Vagina (tissue), 2 donors: ENCODE measurements at regions not wholly inside any gene's neighbourhood (a gene's known extent, or its start where the extent isn't known, plus 50 kb on each side); places are given as distances from the start of the nearest gene placed in this dataset.

Source experiments
- CTCF ChIP-seq, 3 experiments: fragments of 450-650 bp in 2 of 3; fragments of 200-600 bp in 1 of 3; sonication (generic) in 1 of 3; IDR thresholded peaks; one replicate each; pipeline ENCODE4 v1.5.1; 2017 to 2019; ENCODE audit warnings: antibody characterized with exemption in 3 of 3, mild to moderate bottlenecking in 2 of 3, moderate library complexity in 2 of 3
- POLR2A ChIP-seq, 2 donors: fragments of 450-650 bp; IDR thresholded peaks; one replicate each; pipeline ENCODE4 v1.6.1; 2017; ENCODE audit warnings: antibody characterized with exemption in 2 of 2, mild to moderate bottlenecking in 2 of 2, moderate library complexity in 2 of 2
- POLR2AphosphoS5 ChIP-seq, 2 donors: sonication (generic); formaldehyde crosslinking; IDR thresholded peaks; one replicate each; pipeline ENCODE4 v1.9.0; 2017; ENCODE audit warnings: antibody characterized with exemption in 2 of 2, mild to moderate bottlenecking in 2 of 2, low read depth in 1 of 2; ENCODE audit not compliant: insufficient read depth in 1 of 2

DNA sequence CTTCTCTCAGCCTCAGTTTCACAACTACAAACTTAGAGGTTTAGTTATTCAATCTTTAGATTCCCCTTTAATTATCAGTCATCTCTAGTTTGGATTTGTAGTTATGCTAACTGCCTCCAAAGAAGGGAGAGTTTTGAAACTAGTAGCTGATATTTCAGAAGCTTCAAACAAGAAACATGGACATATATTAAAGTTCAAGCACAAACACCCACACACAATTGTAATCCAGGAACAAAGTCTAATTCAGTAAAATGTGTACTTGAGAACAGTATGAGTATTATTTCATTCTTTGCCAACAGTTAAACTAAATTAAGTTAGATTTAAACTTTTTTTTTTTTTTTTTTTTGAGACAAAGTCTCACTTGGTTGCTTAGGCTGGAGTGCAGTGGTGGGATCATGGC is 71.2 kb upstream of the ABCA1 start:
- TF ChIP-seq CTCF (IDR thresholded peaks at IDR 0.05) = no peak
- TF ChIP-seq POLR2A (IDR thresholded peaks at IDR 0.05) = no peak
- no peak for TF ChIP-seq POLR2AphosphoS5 (IDR thresholded peaks at IDR 0.05; ENCODE audit: insufficient read depth in 1 of 2, low read depth in 1 of 2)
